Fibroblast of villous mesenchyme (primary cell): ENCODE measurements at regions not wholly inside any gene's neighbourhood (a gene's known extent, or its start where the extent isn't known, plus 50 kb on each side); places are given as distances from the start of the nearest gene placed in this dataset.
"Not testable (repeated sequence)": the region's sequence is repeated elsewhere in the genome, so short reads cannot be mapped to it uniquely, and the experiment has no call there.

Experiments
- DNase-seq: peaks from one replicate; pipeline ENCODE4 v3.0.0-alpha.2; 2010; ENCODE audit warnings: low read depth
- H3K4me3 ChIP-seq: 2 replicates; pipeline ENCODE4 v1.5.1; 2011; ENCODE audit warnings: low read depth, mild to moderate bottlenecking, low read length
- CTCF ChIP-seq: IDR thresholded peaks from 2 replicates; pipeline ENCODE4 v1.5.1; 2012; ENCODE audit warnings: low read depth, mild to moderate bottlenecking, low read length; ENCODE audit not compliant: insufficient read depth

GRCh38 chr15:79635149-79635771 is 203.1 kb downstream of the MINAR1 start:
- TF ChIP-seq CTCF = no peak
- H3K4me3 ChIP-seq = no peak overlapping the region
- no peak for DNase-seq

GRCh38 chr15:79635897-79636561 is 203.9 kb downstream of the MINAR1 start:
- no peak overlapping the region for H3K4me3 ChIP-seq
- no peak for TF ChIP-seq CTCF
- no peak for DNase-seq

- peak; percentile 61 for DNase-seq
- no peak overlapping the region for H3K4me3 ChIP-seq
- no peak for TF ChIP-seq CTCF
These were observed 208.1 kb downstream of the MINAR1 start for GRCh38 chr15:79640206-79640605.

- H3K4me3 ChIP-seq = no peak overlapping the region
- TF ChIP-seq CTCF = no peak
- DNase-seq = no peak
These were observed 209.7 kb downstream of the MINAR1 start for GRCh38 chr15:79641841-79642240.

- no peak for TF ChIP-seq CTCF
- H3K4me3 ChIP-seq = no peak overlapping the region
- DNase-seq = no peak
These were observed 211.3 kb downstream of the MINAR1 start for GRCh38 chr15:79643393-79643792.

- peak; percentile 35 for DNase-seq
- H3K4me3 ChIP-seq = no peak overlapping the region
- TF ChIP-seq CTCF = no peak
These were observed 212.0 kb downstream of the MINAR1 start for GRCh38 chr15:79644091-79644490.

- H3K4me3 ChIP-seq, DNase-seq: not testable (repeated sequence)
These were observed 220.8 kb downstream of the MINAR1 start for GRCh38 chr15:79652972-79653371.
